GM12872 (cell line): ENCODE measurements at regions not wholly inside any gene's neighbourhood (a gene's known extent, or its start where the extent isn't known, plus 50 kb on each side); places are given as distances from the start of the nearest gene placed in this dataset.

ENCODE experiments used
- CTCF ChIP-seq: IDR thresholded peaks from 3 replicates; pipeline ENCODE4 v1.5.1; 2011; ENCODE audit warnings: low read depth, mild to moderate bottlenecking, low read length, moderate library complexity; ENCODE audit not compliant: insufficient read depth

DNA sequence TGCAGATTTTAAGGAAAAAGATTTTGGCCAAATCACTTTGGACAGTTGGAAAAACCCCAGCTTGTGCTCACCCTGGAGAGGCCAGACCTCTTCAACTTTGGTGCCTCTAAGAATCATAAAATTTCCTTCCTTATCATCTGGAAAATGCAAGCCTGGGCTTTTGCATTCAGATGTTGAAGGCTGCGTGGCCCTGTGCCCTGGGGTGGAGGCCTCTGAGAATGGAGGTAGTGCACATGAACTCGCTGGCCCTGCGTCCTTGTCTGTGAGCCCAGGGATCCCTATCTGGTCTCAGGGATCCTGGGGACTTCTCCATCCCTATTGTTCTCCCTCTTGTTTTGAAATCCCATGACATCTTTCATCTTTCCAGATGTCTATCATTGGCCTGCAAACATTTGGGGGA lies 64.6 kb upstream of the ARNT2 start:
- TF ChIP-seq CTCF = no peak

- no peak for TF ChIP-seq CTCF
These were observed 62.0 kb upstream of the ARNT2 start for GRCh38 chr15:80342148-80342547.

DNA sequence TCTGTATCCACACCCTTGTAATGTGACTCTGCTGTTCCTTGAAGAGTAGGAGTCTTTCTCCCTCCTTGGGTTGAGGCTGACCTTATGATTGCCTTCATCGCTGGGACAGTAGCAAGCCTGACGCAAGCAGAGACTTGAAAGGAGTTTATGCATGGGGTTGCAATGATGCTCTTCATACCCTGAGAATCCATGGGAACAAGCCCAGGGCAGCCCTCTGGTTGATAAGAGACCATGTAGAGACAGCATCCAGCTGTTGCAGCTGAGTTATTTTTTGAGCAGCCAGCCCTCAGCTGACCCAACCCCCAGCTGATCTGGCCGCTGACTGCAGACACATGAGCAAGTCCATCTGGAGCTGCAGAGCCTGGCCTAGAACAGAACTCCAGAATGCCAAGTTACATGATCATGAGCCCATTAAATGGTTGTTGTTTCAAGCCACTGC lies 60.6 kb upstream of the ARNT2 start:
- no peak for TF ChIP-seq CTCF

DNA sequence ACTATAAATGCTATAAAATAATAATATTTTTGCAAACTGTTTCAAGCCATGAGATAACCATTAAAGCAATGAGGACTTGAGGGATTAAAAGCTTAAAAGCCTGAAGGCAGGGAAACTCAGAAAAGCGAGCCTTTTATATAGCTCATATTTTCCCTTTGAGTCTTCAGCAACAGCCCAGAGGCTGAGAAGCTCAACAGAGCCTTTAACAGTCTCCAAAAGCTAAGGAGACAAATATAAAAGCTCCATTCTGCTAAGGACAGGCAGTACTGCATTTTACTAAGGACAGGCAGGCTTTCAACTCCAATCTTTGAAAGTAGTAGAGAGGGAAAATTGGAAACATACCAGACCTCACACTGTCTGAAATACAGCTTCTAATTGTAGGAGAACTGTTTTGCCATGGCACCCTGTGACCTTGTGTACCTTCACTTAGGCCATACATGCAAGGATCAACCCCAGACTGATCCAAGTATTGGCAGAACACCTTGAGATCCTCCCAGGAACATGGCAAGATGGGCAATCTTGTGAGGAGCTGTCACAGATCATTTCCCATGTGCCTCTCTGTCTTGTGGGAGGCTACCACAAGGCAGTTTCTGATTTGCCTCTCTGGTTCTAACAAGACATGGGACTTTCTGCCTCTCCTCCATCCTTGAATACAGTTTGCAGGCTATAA lies 53.1 kb upstream of the ARNT2 start:
- no peak for TF ChIP-seq CTCF
